HEK293 (cell line): ENCODE measurements at regions not wholly inside any gene's neighbourhood (a gene's known extent, or its start where the extent isn't known, plus 50 kb on each side); places are given as distances from the start of the nearest gene placed in this dataset.

Experiments
- CTCF ChIA-PET: fragments of 350-600 bp; formaldehyde crosslinking; extraction: SDS; loops from one replicate; lab custom pipeline; 2021; ENCODE audit warnings: antibody characterized with exemption; lab: Yijun Ruan, JAX
- POLR2A ChIA-PET: fragments of 300-600 bp; formaldehyde crosslinking; extraction: SDS; loops from one replicate; lab custom pipeline; 2020; ENCODE audit warnings: antibody characterized with exemption, inconsistent platforms; lab: Yijun Ruan, JAX
- H3K27ac ChIP-seq: fragments of 200-500 bp; sonication (Bioruptor generic); 2 replicates; pipeline ENCODE4 v1.5.1; 2014; ENCODE audit warnings: low read depth, low read length, control low read depth, inconsistent platforms; ENCODE audit errors: extremely low read depth
- H3K36me3 ChIP-seq, 2 experiments: fragments of 200-500 bp in 1 of 2; sonication (Bioruptor generic) in 1 of 2; 1 replicate in 1 of 2; 2 replicates in 1 of 2; pipeline ENCODE4 v1.5.1; 2014 to 2017; ENCODE audit warnings: inconsistent platforms in 2 of 2, low read length in 2 of 2; ENCODE audit not compliant: control insufficient read depth in 2 of 2, insufficient read depth in 1 of 2
- H3K4me1 ChIP-seq: fragments of 200-500 bp; sonication (Bioruptor generic); 2 replicates; pipeline ENCODE4 v1.5.1; 2014; ENCODE audit warnings: mild to moderate bottlenecking, low read length, inconsistent platforms; ENCODE audit not compliant: control insufficient read depth, insufficient read depth
- H3K4me3 ChIP-seq: 2 replicates; pipeline ENCODE4 v1.5.1; 2011; ENCODE audit warnings: low read depth, mild to moderate bottlenecking, control low read depth, low read length, moderate library complexity
- H3K9me3 ChIP-seq: fragments of 200-500 bp; sonication (Bioruptor generic); 2 replicates; pipeline ENCODE4 v1.5.1; 2014; ENCODE audit warnings: low read depth, low read length, inconsistent platforms; ENCODE audit not compliant: control insufficient read depth, insufficient read depth
- IKZF3 ChIP-seq: fragments of 450-650 bp; IDR thresholded peaks from 2 replicates; pipeline ENCODE4 v1.5.0; 2018; ENCODE audit warnings: missing biosample characterization, mild to moderate bottlenecking, missing genetic modification characterization, moderate library complexity
- KLF8 ChIP-seq: fragments of 450-650 bp; formaldehyde crosslinking; IDR thresholded peaks from 2 replicates; pipeline ENCODE4 v1.5.1; 2016; ENCODE audit warnings: missing biosample characterization, missing genetic modification characterization
- MZF1 ChIP-seq: fragments of 450-650 bp; formaldehyde crosslinking; IDR thresholded peaks from 2 replicates; pipeline ENCODE4 v1.5.1; 2017; ENCODE audit warnings: missing biosample characterization, missing genetic modification characterization, borderline replicate concordance
- OVOL3 ChIP-seq: fragments of 450-650 bp; formaldehyde crosslinking; IDR thresholded peaks from 2 replicates; pipeline ENCODE4 v1.5.1; 2016; ENCODE audit warnings: missing biosample characterization, missing genetic modification characterization
- REPIN1 ChIP-seq: fragments of 450-650 bp; formaldehyde crosslinking; IDR thresholded peaks from 2 replicates; pipeline ENCODE4 v1.5.1; 2017; ENCODE audit warnings: missing biosample characterization, missing genetic modification characterization, low read depth
- SP3 ChIP-seq: fragments of 450-650 bp; formaldehyde crosslinking; IDR thresholded peaks from 2 replicates; pipeline ENCODE4 v1.5.1; 2016; ENCODE audit warnings: missing biosample characterization, missing genetic modification characterization
- ZBTB8A ChIP-seq: fragments of 450-650 bp; formaldehyde crosslinking; IDR thresholded peaks from 2 replicates; pipeline ENCODE4 v1.5.1; 2016; ENCODE audit warnings: missing biosample characterization, missing genetic modification characterization
- ZNF266 ChIP-seq: fragments of 450-650 bp; formaldehyde crosslinking; IDR thresholded peaks from 2 replicates; pipeline ENCODE4 v1.5.1; 2016; ENCODE audit warnings: missing biosample characterization, missing genetic modification characterization, low read depth
- ZNF292 ChIP-seq: fragments of 450-650 bp; formaldehyde crosslinking; IDR thresholded peaks from 2 replicates; pipeline ENCODE4 v1.5.1; 2016; ENCODE audit warnings: low read depth, missing biosample characterization, missing genetic modification characterization, borderline replicate concordance
- ZNF37A ChIP-seq: fragments of 450-650 bp; IDR thresholded peaks from 2 replicates; pipeline ENCODE4 v1.5.1; 2018; ENCODE audit warnings: missing biosample characterization, missing genetic modification characterization
- ZNF585B ChIP-seq: fragments of 450-650 bp; formaldehyde crosslinking; IDR thresholded peaks from 2 replicates; pipeline ENCODE4 v1.5.1; 2016; ENCODE audit warnings: missing biosample characterization, missing genetic modification characterization
- ZNF629 ChIP-seq: fragments of 450-650 bp; formaldehyde crosslinking; IDR thresholded peaks from 2 replicates; pipeline ENCODE4 v1.5.1; 2017; ENCODE audit warnings: missing biosample characterization, missing genetic modification characterization
- ZNF677 ChIP-seq: fragments of 450-650 bp; IDR thresholded peaks from 2 replicates; pipeline ENCODE4 v1.5.0; 2018; ENCODE audit warnings: missing biosample characterization, mild to moderate bottlenecking, missing genetic modification characterization, moderate library complexity
- ZNF707 ChIP-seq: fragments of 450-650 bp; formaldehyde crosslinking; IDR thresholded peaks from 2 replicates; pipeline ENCODE4 v1.5.1; 2016; ENCODE audit warnings: missing biosample characterization, missing genetic modification characterization
- ZNF785 ChIP-seq: fragments of 450-650 bp; formaldehyde crosslinking; IDR thresholded peaks from 2 replicates; pipeline ENCODE4 v1.5.1; 2016; ENCODE audit warnings: missing biosample characterization, missing genetic modification characterization
- TF ChIP-seq, protein P1 (sequence below): fragments of 450-650 bp; formaldehyde crosslinking; conservative IDR thresholded peaks from 2 replicates; pipeline ENCODE4 v1.5.1; 2016; ENCODE audit warnings: low read depth, missing biosample characterization, missing genetic modification characterization
- TF ChIP-seq, protein P2 (sequence below): fragments of 450-650 bp; formaldehyde crosslinking; IDR thresholded peaks from 2 replicates; pipeline ENCODE4 v1.5.1; 2016; ENCODE audit warnings: missing biosample characterization, missing genetic modification characterization
- TF ChIP-seq, protein P3 (sequence below): fragments of 450-650 bp; formaldehyde crosslinking; IDR thresholded peaks from 2 replicates; pipeline ENCODE4 v1.5.1; 2016; ENCODE audit warnings: missing biosample characterization, missing genetic modification characterization
- TF ChIP-seq, protein P4 (sequence below): fragments of 450-650 bp; IDR thresholded peaks from 2 replicates; pipeline ENCODE4 v1.5.1; 2018; ENCODE audit warnings: missing biosample characterization, mild to moderate bottlenecking, missing genetic modification characterization
- TF ChIP-seq, protein P5 (sequence below): fragments of 450-650 bp; formaldehyde crosslinking; IDR thresholded peaks from 2 replicates; pipeline ENCODE4 v1.5.1; 2016; ENCODE audit warnings: missing biosample characterization, missing genetic modification characterization

DNA sequence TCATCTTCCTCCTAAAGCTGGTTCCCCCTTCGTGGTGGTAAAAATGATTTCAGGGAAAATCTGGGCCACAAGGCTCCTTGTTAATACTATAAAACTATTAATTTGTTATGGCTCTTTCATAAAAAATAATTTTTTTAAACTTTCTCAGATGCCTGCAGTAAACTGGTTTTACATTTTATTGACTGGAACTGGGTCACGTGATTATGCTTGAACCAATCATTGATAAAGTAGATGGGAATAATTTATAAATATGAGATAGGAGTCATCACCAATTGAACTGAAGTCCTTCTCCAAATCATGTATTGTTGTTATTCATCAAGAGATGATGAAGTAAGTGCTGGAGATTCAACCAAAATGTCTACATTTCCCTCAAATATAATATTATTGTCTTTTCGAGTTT, 138.4 kb downstream of the SLC17A6 start:
- Histone ChIP-seq H3K36me3 (no peaks in the 10 kb centered on the region), H3K4me3 (no peak overlapping the region), H3K4me1 (no peaks in the 10 kb centered on the region)
- CTCF ChIA-PET = no interaction called here
- TF ChIP-seq KLF8 (tag by site-specific recombination) (no peak), ZNF37A (tag by site-specific recombination) (no peak), ZNF585B (tag by site-specific recombination) (no peak), ZNF629 (tag by site-specific recombination) (no peak), ZNF785 (tag by site-specific recombination) (no peak), MZF1 (no peak), IKZF3 (tag by site-specific recombination) (no peak), ZNF266 (tag by site-specific recombination) (no peak), ZNF707 (tag by site-specific recombination) (no peak), OVOL3 (tag by site-specific recombination) (no peak), ZNF292 (tag by site-specific recombination) (no peak), ZBTB8A (no peak), ZNF677 (tag by site-specific recombination) (no peak), SP3 (no peak), REPIN1 (tag by site-specific recombination) (no peak)
- TF ChIP-seq, protein P1, sequence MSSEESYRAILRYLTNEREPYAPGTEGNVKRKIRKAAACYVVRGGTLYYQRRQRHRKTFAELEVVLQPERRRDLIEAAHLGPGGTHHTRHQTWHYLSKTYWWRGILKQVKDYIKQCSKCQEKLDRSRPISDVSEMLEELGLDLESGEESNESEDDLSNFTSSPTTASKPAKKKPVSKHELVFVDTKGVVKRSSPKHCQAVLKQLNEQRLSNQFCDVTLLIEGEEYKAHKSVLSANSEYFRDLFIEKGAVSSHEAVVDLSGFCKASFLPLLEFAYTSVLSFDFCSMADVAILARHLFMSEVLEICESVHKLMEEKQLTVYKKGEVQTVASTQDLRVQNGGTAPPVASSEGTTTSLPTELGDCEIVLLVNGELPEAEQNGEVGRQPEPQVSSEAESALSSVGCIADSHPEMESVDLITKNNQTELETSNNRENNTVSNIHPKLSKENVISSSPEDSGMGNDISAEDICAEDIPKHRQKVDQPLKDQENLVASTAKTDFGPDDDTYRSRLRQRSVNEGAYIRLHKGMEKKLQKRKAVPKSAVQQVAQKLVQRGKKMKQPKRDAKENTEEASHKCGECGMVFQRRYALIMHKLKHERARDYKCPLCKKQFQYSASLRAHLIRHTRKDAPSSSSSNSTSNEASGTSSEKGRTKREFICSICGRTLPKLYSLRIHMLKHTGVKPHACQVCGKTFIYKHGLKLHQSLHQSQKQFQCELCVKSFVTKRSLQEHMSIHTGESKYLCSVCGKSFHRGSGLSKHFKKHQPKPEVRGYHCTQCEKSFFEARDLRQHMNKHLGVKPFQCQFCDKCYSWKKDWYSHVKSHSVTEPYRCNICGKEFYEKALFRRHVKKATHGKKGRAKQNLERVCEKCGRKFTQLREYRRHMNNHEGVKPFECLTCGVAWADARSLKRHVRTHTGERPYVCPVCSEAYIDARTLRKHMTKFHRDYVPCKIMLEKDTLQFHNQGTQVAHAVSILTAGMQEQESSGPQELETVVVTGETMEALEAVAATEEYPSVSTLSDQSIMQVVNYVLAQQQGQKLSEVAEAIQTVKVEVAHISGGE (tag by site-specific recombination) = no peak
- TF ChIP-seq, protein P2, sequence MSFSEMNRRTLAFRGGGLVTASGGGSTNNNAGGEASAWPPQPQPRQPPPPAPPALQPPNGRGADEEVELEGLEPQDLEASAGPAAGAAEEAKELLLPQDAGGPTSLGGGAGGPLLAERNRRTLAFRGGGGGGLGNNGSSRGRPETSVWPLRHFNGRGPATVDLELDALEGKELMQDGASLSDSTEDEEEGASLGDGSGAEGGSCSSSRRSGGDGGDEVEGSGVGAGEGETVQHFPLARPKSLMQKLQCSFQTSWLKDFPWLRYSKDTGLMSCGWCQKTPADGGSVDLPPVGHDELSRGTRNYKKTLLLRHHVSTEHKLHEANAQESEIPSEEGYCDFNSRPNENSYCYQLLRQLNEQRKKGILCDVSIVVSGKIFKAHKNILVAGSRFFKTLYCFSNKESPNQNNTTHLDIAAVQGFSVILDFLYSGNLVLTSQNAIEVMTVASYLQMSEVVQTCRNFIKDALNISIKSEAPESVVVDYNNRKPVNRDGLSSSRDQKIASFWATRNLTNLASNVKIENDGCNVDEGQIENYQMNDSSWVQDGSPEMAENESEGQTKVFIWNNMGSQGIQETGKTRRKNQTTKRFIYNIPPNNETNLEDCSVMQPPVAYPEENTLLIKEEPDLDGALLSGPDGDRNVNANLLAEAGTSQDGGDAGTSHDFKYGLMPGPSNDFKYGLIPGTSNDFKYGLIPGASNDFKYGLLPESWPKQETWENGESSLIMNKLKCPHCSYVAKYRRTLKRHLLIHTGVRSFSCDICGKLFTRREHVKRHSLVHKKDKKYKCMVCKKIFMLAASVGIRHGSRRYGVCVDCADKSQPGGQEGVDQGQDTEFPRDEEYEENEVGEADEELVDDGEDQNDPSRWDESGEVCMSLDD = no peak
- TF ChIP-seq, protein P3, sequence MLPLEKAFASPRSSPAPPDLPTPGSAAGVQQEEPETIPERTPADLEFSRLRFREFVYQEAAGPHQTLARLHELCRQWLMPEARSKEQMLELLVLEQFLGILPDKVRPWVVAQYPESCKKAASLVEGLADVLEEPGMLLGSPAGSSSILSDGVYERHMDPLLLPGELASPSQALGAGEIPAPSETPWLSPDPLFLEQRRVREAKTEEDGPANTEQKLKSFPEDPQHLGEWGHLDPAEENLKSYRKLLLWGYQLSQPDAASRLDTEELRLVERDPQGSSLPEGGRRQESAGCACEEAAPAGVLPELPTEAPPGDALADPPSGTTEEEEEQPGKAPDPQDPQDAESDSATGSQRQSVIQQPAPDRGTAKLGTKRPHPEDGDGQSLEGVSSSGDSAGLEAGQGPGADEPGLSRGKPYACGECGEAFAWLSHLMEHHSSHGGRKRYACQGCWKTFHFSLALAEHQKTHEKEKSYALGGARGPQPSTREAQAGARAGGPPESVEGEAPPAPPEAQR (tag by site-specific recombination) = no peak
- TF ChIP-seq, protein P4, sequence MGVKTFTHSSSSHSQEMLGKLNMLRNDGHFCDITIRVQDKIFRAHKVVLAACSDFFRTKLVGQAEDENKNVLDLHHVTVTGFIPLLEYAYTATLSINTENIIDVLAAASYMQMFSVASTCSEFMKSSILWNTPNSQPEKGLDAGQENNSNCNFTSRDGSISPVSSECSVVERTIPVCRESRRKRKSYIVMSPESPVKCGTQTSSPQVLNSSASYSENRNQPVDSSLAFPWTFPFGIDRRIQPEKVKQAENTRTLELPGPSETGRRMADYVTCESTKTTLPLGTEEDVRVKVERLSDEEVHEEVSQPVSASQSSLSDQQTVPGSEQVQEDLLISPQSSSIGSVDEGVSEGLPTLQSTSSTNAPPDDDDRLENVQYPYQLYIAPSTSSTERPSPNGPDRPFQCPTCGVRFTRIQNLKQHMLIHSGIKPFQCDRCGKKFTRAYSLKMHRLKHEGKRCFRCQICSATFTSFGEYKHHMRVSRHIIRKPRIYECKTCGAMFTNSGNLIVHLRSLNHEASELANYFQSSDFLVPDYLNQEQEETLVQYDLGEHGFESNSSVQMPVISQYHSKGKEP (tag by site-specific recombination) = no peak
- TF ChIP-seq, protein P5, sequence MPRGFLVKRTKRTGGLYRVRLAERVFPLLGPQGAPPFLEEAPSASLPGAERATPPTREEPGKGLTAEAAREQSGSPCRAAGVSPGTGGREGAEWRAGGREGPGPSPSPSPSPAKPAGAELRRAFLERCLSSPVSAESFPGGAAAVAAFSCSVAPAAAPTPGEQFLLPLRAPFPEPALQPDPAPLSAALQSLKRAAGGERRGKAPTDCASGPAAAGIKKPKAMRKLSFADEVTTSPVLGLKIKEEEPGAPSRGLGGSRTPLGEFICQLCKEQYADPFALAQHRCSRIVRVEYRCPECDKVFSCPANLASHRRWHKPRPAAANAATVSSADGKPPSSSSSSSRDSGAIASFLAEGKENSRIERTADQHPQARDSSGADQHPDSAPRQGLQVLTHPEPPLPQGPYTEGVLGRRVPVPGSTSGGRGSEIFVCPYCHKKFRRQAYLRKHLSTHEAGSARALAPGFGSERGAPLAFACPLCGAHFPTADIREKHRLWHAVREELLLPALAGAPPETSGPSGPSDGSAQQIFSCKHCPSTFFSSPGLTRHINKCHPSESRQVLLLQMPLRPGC (tag by site-specific recombination) = no peak
- TF ChIP-seq, all 188 proteins: peak for 0
- H3K9me3 ChIP-seq = no peaks in the 10 kb centered on the region
- no peak overlapping the region for H3K27ac ChIP-seq
- POLR2A ChIA-PET = no interaction called here
